Panc1 (cell line): ENCODE measurements at regions not wholly inside any gene's neighbourhood (a gene's known extent, or its start where the extent isn't known, plus 50 kb on each side); places are given as distances from the start of the nearest gene placed in this dataset.

Experiments used
- ATAC-seq: fragments of 200-7000 bp; cut with Tn5 transposase; 2 replicates; pipeline ENCODE4 v1.9.1; 2020; ENCODE audit warnings: mild to moderate bottlenecking, moderate library complexity
- BruUV-seq: library from RNA; stranded (reverse); fragments of 400-500 nt; replicated peaks from 2 replicates; lab custom pipeline; 2021; lab: Mats Ljungman, UMichigan
- CTCF ChIA-PET: fragments of 300-600 bp; sonication (Branson Sonifier 250); formaldehyde crosslinking; loops from one replicate; lab custom pipeline; 2022; ENCODE audit warnings: antibody characterized with exemption; lab: Charles Lee
- POLR2A ChIA-PET: fragments of 300-600 bp; sonication (Branson Sonifier 250); formaldehyde crosslinking; loops from one replicate; lab custom pipeline; 2022; ENCODE audit warnings: antibody characterized with exemption; lab: Charles Lee
- DNase-seq: peaks from one replicate; pipeline ENCODE4 v3.0.0-alpha.2; 2010; ENCODE audit warnings: low read depth, low spot score
- H3K27ac ChIP-seq: 2 replicates; pipeline ENCODE4 v1.5.1; 2011; ENCODE audit warnings: mild to moderate bottlenecking, low read length, inconsistent platforms
- H3K27me3 ChIP-seq: fragments of 200-500 bp; sonication (Bioruptor generic); 2 replicates; pipeline ENCODE4 v1.6.0; 2014; ENCODE audit warnings: low read length, inconsistent platforms; ENCODE audit not compliant: control insufficient read depth, insufficient read depth
- H3K36me3 ChIP-seq: fragments of 200-500 bp; sonication (Bioruptor generic); 2 replicates; pipeline ENCODE4 v1.5.1; 2014; ENCODE audit warnings: inconsistent platforms, mild to moderate bottlenecking, low read length, moderate library complexity; ENCODE audit not compliant: control insufficient read depth, insufficient read depth
- H3K4me1 ChIP-seq: 2 replicates; pipeline ENCODE4 v1.5.1; 2011; ENCODE audit warnings: inconsistent platforms, mild to moderate bottlenecking, low read length, moderate library complexity; ENCODE audit not compliant: control insufficient read depth, insufficient read depth
- H3K4me3 ChIP-seq, 2 experiments: 2 replicates each; pipeline ENCODE4 v1.5.1; 2011 to 2012; ENCODE audit warnings: low read depth in 2 of 2, low read length in 2 of 2, mild to moderate bottlenecking in 2 of 2, inconsistent platforms in 1 of 2, moderate library complexity in 1 of 2
- H3K9me3 ChIP-seq: fragments of 200-500 bp; sonication (Bioruptor generic); 2 replicates; pipeline ENCODE4 v1.5.1; 2014; ENCODE audit warnings: low read depth, mild to moderate bottlenecking, inconsistent platforms, low read length, moderate library complexity; ENCODE audit not compliant: control insufficient read depth, insufficient read depth
- CTCF ChIP-seq: fragments of 450-650 bp; IDR thresholded peaks from 2 replicates; pipeline ENCODE4 v1.5.1; 2017; ENCODE audit warnings: mild to moderate bottlenecking
- POLR2AphosphoS5 ChIP-seq: IDR thresholded peaks from 2 replicates; pipeline ENCODE4 v1.6.1; 2012; ENCODE audit warnings: mild to moderate bottlenecking, low read depth, low read length, moderate library complexity
- REST ChIP-seq, 2 experiments: IDR thresholded peaks; 2 replicates each; pipeline ENCODE4 v1.6.1; 2011 to 2012; ENCODE audit warnings: low read depth in 2 of 2, control low read depth in 1 of 2, low read length in 1 of 2, mild to moderate bottlenecking in 1 of 2, moderate library complexity in 1 of 2; ENCODE audit not compliant: insufficient read depth in 1 of 2
- SIN3A ChIP-seq: IDR thresholded peaks from 2 replicates; pipeline ENCODE4 v1.6.1; 2012; ENCODE audit warnings: low read depth, mild to moderate bottlenecking, low read length, moderate library complexity, borderline replicate concordance; ENCODE audit not compliant: insufficient read depth
- TCF7L2 ChIP-seq: IDR thresholded peaks from 2 replicates; pipeline ENCODE4 v1.6.1; 2011; ENCODE audit warnings: mild to moderate bottlenecking, low read depth, low read length, inconsistent platforms
- in situ Hi-C: cut with HindIII; loops from 2 replicates; pipeline ENCODE4 v1.10.0; 2016; ENCODE audit warnings: low sequenced_read_pairs, low pct_unique_long_range_greater_than_20kb
- intact Hi-C: fragments of 100-400 bp; cut with micrococcal nuclease; formaldehyde crosslinking; loops from one replicate; pipeline ENCODE4 v1.10.0; 2022; ENCODE audit not compliant: unreplicated experiment

GRCh38 chr6:901696-902460 lies 208.9 kb upstream of the EXOC2 start:
- no peaks in the 10 kb centered on the region for H3K9me3 ChIP-seq
- intact Hi-C loops (loop anchor here (5.0 to 10.0 kb wide), 2 partner anchors 105 to 307 kb away; no protein-coding TSS in a partner anchor), in situ Hi-C loops (no loop called here)
- DNase-seq (no peak), ATAC-seq (no peak)
- ChIA-PET CTCF (no interaction called here), POLR2A (no interaction called here)
- no peaks in the 10 kb centered on the region for H3K4me1 ChIP-seq
- H3K4me3 ChIP-seq = no peak overlapping the region
- no peaks in the 10 kb centered on the region for H3K36me3 ChIP-seq
- no TSS peak for BruUV-seq
- no peak overlapping the region for H3K27ac ChIP-seq
- H3K27me3 ChIP-seq = 0 out of 2 replicates have a peak, but pooled peaks cover 3% of the 10 kb centered on the region
- TF ChIP-seq SIN3A (no peak), REST (IDR thresholded peaks at IDR 0.05; ENCODE audit: insufficient read depth in 1 of 2, low read depth in 2 of 2, low read length in 1 of 2) (no peak), POLR2AphosphoS5 (no peak), TCF7L2 (no peak), CTCF (no peak)

GRCh38 chr6:900716-901605 lies 208.0 kb upstream of the EXOC2 start:
- no peak overlapping the region for H3K4me3 ChIP-seq
- no peak for DNase-seq

More at GRCh38 chr6:900716-901605, 208.0 kb upstream of the EXOC2 start:
- BruUV-seq = no TSS peak
- intact Hi-C loops (loop anchor here (5.0 to 10.0 kb wide), 2 partner anchors 104 to 306 kb away; no protein-coding TSS in a partner anchor), in situ Hi-C loops (no loop called here)
- ATAC-seq = no peak
- no peaks in the 10 kb centered on the region for H3K9me3 ChIP-seq
- no peaks in the 10 kb centered on the region for H3K4me1 ChIP-seq
- 0 out of 2 replicates have a peak, but pooled peaks cover 3% of the 10 kb centered on the region for H3K27me3 ChIP-seq
- H3K36me3 ChIP-seq = no peaks in the 10 kb centered on the region
- CTCF ChIA-PET = no interaction called here
- TF ChIP-seq SIN3A (no peak), POLR2AphosphoS5 (no peak), REST (IDR thresholded peaks at IDR 0.05; ENCODE audit: insufficient read depth in 1 of 2, low read depth in 2 of 2, low read length in 1 of 2) (no peak), TCF7L2 (no peak), CTCF (no peak)
- POLR2A ChIA-PET = no interaction called here
- H3K27ac ChIP-seq = no peak overlapping the region
